ENCODE measurements at regions not wholly inside any gene's neighbourhood (a gene's known extent, or its start where the extent isn't known, plus 50 kb on each side); places are given as distances from the start of the nearest gene placed in this dataset.

GRCh38 chr18:28947900-28948299 lies 771.0 kb upstream of the CDH2 start:
- TF ChIP-seq GATA2 (IDR thresholded peaks at IDR 0.05; ENCODE audit: low read depth, low read length) (no peak), GATA3 (IDR thresholded peaks at IDR 0.05; ENCODE audit: low read depth, low read length) (peak; percentile 34; the same call in 1 of the 2 replicates)

Measured in SH-SY5Y (cell line).